ENCODE measurements at regions not wholly inside any gene's neighbourhood (a gene's known extent, or its start where the extent isn't known, plus 50 kb on each side); places are given as distances from the start of the nearest gene placed in this dataset.

- H3K4me3 Mint-ChIP-seq: no peak overlapping the region
Observed at GRCh38 chr13:72244788-72245187, 377.8 kb upstream of the DACH1 start.

DNA sequence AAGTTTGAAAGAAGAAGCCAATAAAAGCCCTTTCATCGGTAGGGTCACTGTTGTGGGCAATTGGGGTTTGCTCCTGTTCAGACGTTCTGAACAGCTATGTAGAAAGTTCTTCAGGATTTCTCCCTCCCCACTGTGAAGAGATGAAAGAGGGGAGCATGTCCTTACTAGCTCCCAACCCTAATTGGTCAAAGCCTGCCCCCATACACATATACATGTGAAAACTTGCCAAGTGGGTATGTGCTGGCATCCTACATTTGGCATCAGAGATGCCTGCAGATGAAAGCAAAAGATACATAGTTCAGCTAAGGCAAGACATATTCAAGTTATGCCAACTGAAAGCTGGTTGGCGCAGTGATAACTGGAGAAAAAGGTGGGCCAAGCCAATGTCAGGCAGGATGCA, 363.1 kb upstream of the DACH1 start:
- DNase-seq: no peak
- Mint-ChIP-seq H3K36me3 (no peaks in the 10 kb centered on the region), H3K4me3 (no peak overlapping the region), H3K27ac (no peak overlapping the region), H3K4me1 (no peaks in the 10 kb centered on the region), H3K9me3 (peaks cover 0 to 11% (median under 1%) of the 10 kb centered on the region in 8 donors), H3K27me3 (no peaks in the 10 kb centered on the region)
- intact Hi-C loops (cut with micrococcal nuclease): no loop called here
- no peaks in the 10 kb centered on the region for H3K36me3 ChIP-seq (ENCODE audit: insufficient read depth, low read length)
- H3K4me3 ChIP-seq (ENCODE audit: low read length in 2 of 2): no peak overlapping the region
- H3K9me3 ChIP-seq (ENCODE audit: control insufficient read depth in 1 of 2, low read length in 2 of 2): no peaks in the 10 kb centered on the region
- no peaks in the 10 kb centered on the region for H3K27me3 ChIP-seq (ENCODE audit: insufficient read depth, low read length)
- ChIA-PET POLR2A (ENCODE audit: partially characterized antibody) (no interaction called here), CTCF (ENCODE audit: partially characterized antibody) (no interaction called here)
- no peaks in the 10 kb centered on the region for H3K4me1 ChIP-seq (ENCODE audit: insufficient read depth, low read length)
- H3K27ac ChIP-seq (ENCODE audit: low read depth, low read length): no peak overlapping the region

More at GRCh38 chr13:72244788-72245187, 377.8 kb upstream of the DACH1 start:
- Mint-ChIP-seq H3K4me1 (no peaks in the 10 kb centered on the region), H3K9me3 (peaks cover 0 to 4% (median 0%) of the 10 kb centered on the region in 8 donors), H3K27me3 (no peaks in the 10 kb centered on the region), H3K36me3 (no peaks in the 10 kb centered on the region), H3K27ac (no peak overlapping the region)
- no peak for DNase-seq
- H3K4me3 ChIP-seq (ENCODE audit: low read length in 2 of 2): no peak overlapping the region
- no peaks in the 10 kb centered on the region for H3K36me3 ChIP-seq (ENCODE audit: insufficient read depth, low read length)
- intact Hi-C loops (cut with micrococcal nuclease): no loop called here
- no peaks in the 10 kb centered on the region for H3K4me1 ChIP-seq (ENCODE audit: insufficient read depth, low read length)
- no peaks in the 10 kb centered on the region for H3K27me3 ChIP-seq (ENCODE audit: insufficient read depth, low read length)
- no peak overlapping the region for H3K27ac ChIP-seq (ENCODE audit: low read depth, low read length)
- POLR2A ChIA-PET (ENCODE audit: partially characterized antibody): no interaction called here
- H3K9me3 ChIP-seq (ENCODE audit: control insufficient read depth in 1 of 2, low read length in 2 of 2): no peaks in the 10 kb centered on the region
- CTCF ChIA-PET (ENCODE audit: partially characterized antibody): no interaction called here

GRCh38 chr13:72229067-72229466, 362.1 kb upstream of the DACH1 start:
- Mint-ChIP-seq H3K4me3 (no peak overlapping the region), H3K27me3 (no peaks in the 10 kb centered on the region), H3K4me1 (no peaks in the 10 kb centered on the region), H3K9me3 (peaks cover 0 to 11% (median 2%) of the 10 kb centered on the region in 8 donors), H3K36me3 (no peaks in the 10 kb centered on the region), H3K27ac (no peak overlapping the region)
- ChIA-PET CTCF (ENCODE audit: partially characterized antibody) (no interaction called here), POLR2A (ENCODE audit: partially characterized antibody) (no interaction called here)
- intact Hi-C loops (cut with micrococcal nuclease): no loop called here
- Histone ChIP-seq H3K36me3 (ENCODE audit: insufficient read depth, low read length) (no peaks in the 10 kb centered on the region), H3K4me3 (ENCODE audit: low read length in 2 of 2) (no peak overlapping the region), H3K4me1 (ENCODE audit: insufficient read depth, low read length) (no peaks in the 10 kb centered on the region), H3K27ac (ENCODE audit: low read depth, low read length) (no peak overlapping the region), H3K27me3 (ENCODE audit: insufficient read depth, low read length) (no peaks in the 10 kb centered on the region), H3K9me3 (ENCODE audit: control insufficient read depth in 1 of 2, low read length in 2 of 2) (no peaks in the 10 kb centered on the region)
- no peak for DNase-seq

DNA sequence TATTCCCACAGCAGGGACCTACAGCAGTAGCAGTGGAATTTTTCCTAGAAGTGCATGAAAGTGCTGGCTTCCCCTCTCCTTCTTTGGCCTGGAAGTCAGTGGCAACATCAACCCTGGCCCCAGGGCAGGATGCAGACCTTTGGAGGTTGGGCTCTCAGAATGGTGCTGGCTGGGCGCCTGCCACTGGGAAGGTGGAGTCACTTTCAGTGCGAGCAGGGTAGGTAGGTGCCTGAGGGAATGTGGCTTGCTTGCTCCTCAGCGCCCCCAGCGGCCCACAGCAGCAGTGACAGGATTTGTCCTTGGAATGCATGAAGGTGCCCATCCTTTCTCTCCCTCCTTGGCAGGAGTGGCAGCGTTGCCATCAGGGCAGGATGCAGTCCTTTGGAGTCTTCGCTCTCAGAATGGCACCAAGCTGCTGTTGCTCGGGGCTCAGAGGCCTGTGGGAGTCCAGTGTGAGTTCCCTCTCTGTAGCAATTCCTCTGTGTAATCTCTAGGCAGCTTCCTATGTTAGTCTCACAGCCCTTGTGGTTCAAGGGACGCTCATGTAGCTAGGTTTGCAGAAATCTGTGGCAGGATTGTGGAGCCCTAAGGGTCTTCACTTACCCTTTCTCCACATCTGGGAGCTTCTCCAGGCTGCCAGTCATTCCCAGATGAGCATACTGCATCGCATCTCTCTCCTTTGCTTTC, 354.4 kb upstream of the DACH1 start:
- H3K27me3 ChIP-seq (ENCODE audit: insufficient read depth, low read length): no peaks in the 10 kb centered on the region
- no peak overlapping the region for H3K27ac ChIP-seq (ENCODE audit: low read depth, low read length)
- DNase-seq: no peak
- Mint-ChIP-seq H3K4me3 (no peak overlapping the region), H3K27me3 (no peaks in the 10 kb centered on the region), H3K27ac (no peak overlapping the region), H3K4me1 (no peaks in the 10 kb centered on the region), H3K9me3 (peaks cover 0 to 11% (median 4%) of the 10 kb centered on the region in 8 donors), H3K36me3 (no peaks in the 10 kb centered on the region)
- CTCF ChIA-PET (ENCODE audit: partially characterized antibody): interaction anchor here (1.1 kb wide), 1 partner anchor 15 kb away, joined by 3 read pairs; no protein-coding TSS in a partner anchor
- no peaks in the 10 kb centered on the region for H3K4me1 ChIP-seq (ENCODE audit: insufficient read depth, low read length)
- POLR2A ChIA-PET (ENCODE audit: partially characterized antibody): no interaction called here
- H3K9me3 ChIP-seq (ENCODE audit: control insufficient read depth in 1 of 2, low read length in 2 of 2): no peaks in the 10 kb centered on the region
- intact Hi-C loops (cut with micrococcal nuclease): no loop called here
- H3K36me3 ChIP-seq (ENCODE audit: insufficient read depth, low read length): no peaks in the 10 kb centered on the region
- H3K4me3 ChIP-seq (ENCODE audit: low read length in 2 of 2): no peak overlapping the region

- Mint-ChIP-seq H3K27ac (no peak overlapping the region), H3K9me3 (peaks cover 0 to 11% (median 3%) of the 10 kb centered on the region in 8 donors), H3K4me1 (no peaks in the 10 kb centered on the region), H3K27me3 (no peaks in the 10 kb centered on the region), H3K36me3 (no peaks in the 10 kb centered on the region), H3K4me3 (no peak overlapping the region)
- Histone ChIP-seq H3K4me3 (ENCODE audit: low read length in 2 of 2) (no peak overlapping the region), H3K9me3 (ENCODE audit: control insufficient read depth in 1 of 2, low read length in 2 of 2) (no peaks in the 10 kb centered on the region), H3K36me3 (ENCODE audit: insufficient read depth, low read length) (no peaks in the 10 kb centered on the region), H3K27me3 (ENCODE audit: insufficient read depth, low read length) (no peaks in the 10 kb centered on the region), H3K4me1 (ENCODE audit: insufficient read depth, low read length) (no peaks in the 10 kb centered on the region), H3K27ac (ENCODE audit: low read depth, low read length) (no peak overlapping the region)
- CTCF ChIA-PET (ENCODE audit: partially characterized antibody): no interaction called here
- POLR2A ChIA-PET (ENCODE audit: partially characterized antibody): no interaction called here
- DNase-seq: no peak
- intact Hi-C loops (cut with micrococcal nuclease): no loop called here
Observed at GRCh38 chr13:72218966-72219365, 352.0 kb upstream of the DACH1 start.

GRCh38 chr13:72217142-72217541, 350.1 kb upstream of the DACH1 start:
- CTCF ChIA-PET (ENCODE audit: partially characterized antibody): no interaction called here
- intact Hi-C loops (cut with micrococcal nuclease): no loop called here

DNA sequence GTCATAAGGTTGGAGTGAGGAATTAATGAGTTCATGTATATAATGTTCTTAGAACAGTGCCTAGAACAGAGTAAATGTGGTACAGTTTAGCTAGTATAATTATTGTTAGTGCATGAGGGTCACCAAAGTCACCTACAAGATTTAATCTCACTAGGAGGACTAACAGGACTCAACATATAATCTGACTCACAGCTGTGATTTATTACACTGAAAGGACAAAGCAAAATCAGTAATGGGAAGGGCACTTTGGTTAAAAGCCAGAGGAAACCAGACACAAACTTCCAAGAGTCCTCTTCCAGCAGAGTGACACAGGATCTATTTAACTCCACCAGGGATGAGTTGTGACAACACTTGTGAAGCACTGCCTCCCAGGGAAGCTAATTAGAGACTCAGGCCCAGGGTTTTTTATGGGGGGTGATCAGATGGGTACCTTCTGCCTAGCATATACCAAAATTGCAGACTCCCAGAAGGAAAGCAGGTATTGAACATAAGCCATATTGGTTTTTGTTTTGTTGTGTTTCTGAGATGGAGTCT, 341.2 kb upstream of the DACH1 start:
- no peak for DNase-seq
- Mint-ChIP-seq H3K27ac (no peak overlapping the region), H3K27me3 (no peaks in the 10 kb centered on the region), H3K36me3 (no peaks in the 10 kb centered on the region), H3K4me3 (no peak overlapping the region), H3K4me1 (no peaks in the 10 kb centered on the region), H3K9me3 (peaks cover 0 to 6% (median 2%) of the 10 kb centered on the region in 8 donors)
- Histone ChIP-seq H3K27me3 (ENCODE audit: insufficient read depth, low read length) (no peaks in the 10 kb centered on the region), H3K4me3 (ENCODE audit: low read length in 2 of 2) (no peak overlapping the region), H3K27ac (ENCODE audit: low read depth, low read length) (no peak overlapping the region), H3K9me3 (ENCODE audit: control insufficient read depth in 1 of 2, low read length in 2 of 2) (no peaks in the 10 kb centered on the region), H3K4me1 (ENCODE audit: insufficient read depth, low read length) (no peaks in the 10 kb centered on the region), H3K36me3 (ENCODE audit: insufficient read depth, low read length) (no peaks in the 10 kb centered on the region)
- POLR2A ChIA-PET (ENCODE audit: partially characterized antibody): no interaction called here
- CTCF ChIA-PET (ENCODE audit: partially characterized antibody): no interaction called here
- intact Hi-C loops (cut with micrococcal nuclease): no loop called here

More at GRCh38 chr13:72217142-72217541, 350.1 kb upstream of the DACH1 start:
- H3K4me1 ChIP-seq (ENCODE audit: insufficient read depth, low read length): no peaks in the 10 kb centered on the region
- no peaks in the 10 kb centered on the region for H3K9me3 ChIP-seq (ENCODE audit: control insufficient read depth in 1 of 2, low read length in 2 of 2)
- H3K4me3 Mint-ChIP-seq: no peak overlapping the region
- no peak overlapping the region for H3K4me3 ChIP-seq (ENCODE audit: low read length in 2 of 2)
- H3K36me3 Mint-ChIP-seq: no peaks in the 10 kb centered on the region
- no peak overlapping the region for H3K27ac Mint-ChIP-seq
- POLR2A ChIA-PET (ENCODE audit: partially characterized antibody): no interaction called here
- no peaks in the 10 kb centered on the region for H3K36me3 ChIP-seq (ENCODE audit: insufficient read depth, low read length)
- H3K9me3 Mint-ChIP-seq: peaks cover 0 to 9% (median under 1%) of the 10 kb centered on the region in 8 donors
- H3K27me3 Mint-ChIP-seq: no peaks in the 10 kb centered on the region
- DNase-seq: no peak
- H3K27ac ChIP-seq (ENCODE audit: low read depth, low read length): no peak overlapping the region
- H3K4me1 Mint-ChIP-seq: no peaks in the 10 kb centered on the region
- no peaks in the 10 kb centered on the region for H3K27me3 ChIP-seq (ENCODE audit: insufficient read depth, low read length)

All from CD4-positive, alpha-beta memory T cell (primary cell).